CD4-positive, CD25-positive, alpha-beta regulatory T cell (primary cell): ENCODE measurements at regions not wholly inside any gene's neighbourhood (a gene's known extent, or its start where the extent isn't known, plus 50 kb on each side); places are given as distances from the start of the nearest gene placed in this dataset.
"Not testable (repeated sequence)": the region's sequence is repeated elsewhere in the genome, so short reads cannot be mapped to it uniquely, and the experiment has no call there.

Source experiments
- ATAC-seq, 2 donors: fragments of 150-1000 bp; cut with Tn5 transposase; one replicate each; pipeline ENCODE4 v1.10.0; 2021; ENCODE audit warnings: low read depth in 2 of 2, moderate number of reproducible peaks in 2 of 2, moderate library complexity in 1 of 2
- DNase-seq, 3 donors: peaks; one replicate each; pipeline versions ENCODE4 v3.0.0 to v3.0.0-alpha.2; 2012 to 2022; ENCODE audit warnings: mixed read lengths in 1 of 3
- H3K27ac ChIP-seq: one replicate; pipeline ENCODE4 v1.7.0; 2013; ENCODE audit warnings: mild to moderate bottlenecking, low read length; ENCODE audit not compliant: insufficient read depth, poor library complexity, severe bottlenecking
- H3K27me3 ChIP-seq: one replicate; pipeline ENCODE4 v1.7.0; 2013; ENCODE audit warnings: low read length; ENCODE audit not compliant: control insufficient read depth, insufficient read depth
- H3K36me3 ChIP-seq: one replicate; pipeline ENCODE4 v1.7.0; 2013; ENCODE audit warnings: mild to moderate bottlenecking, low read length, moderate library complexity; ENCODE audit not compliant: control insufficient read depth, insufficient read depth
- H3K4me1 ChIP-seq: 2 replicates; pipeline ENCODE4 v1.7.0; 2013; ENCODE audit warnings: mild to moderate bottlenecking, low read length; ENCODE audit not compliant: insufficient read depth, control insufficient read depth, poor library complexity, severe bottlenecking
- H3K4me3 ChIP-seq: one replicate; pipeline ENCODE4 v1.7.0; 2013; ENCODE audit warnings: low read depth, mild to moderate bottlenecking, low read length, moderate library complexity
- H3K9me3 ChIP-seq, 2 experiments: 1 replicate in 1 of 2; 2 replicates in 1 of 2; pipeline ENCODE4 v1.7.0; 2013; ENCODE audit warnings: low read length in 2 of 2, mild to moderate bottlenecking in 1 of 2, moderate library complexity in 1 of 2; ENCODE audit not compliant: control insufficient read depth in 2 of 2
- H3K27ac Mint-ChIP-seq, 3 donors: one replicate each; pipeline ENCODE4 v1.8.0; 2020 to 2022; ENCODE audit warnings: mild to moderate bottlenecking in 3 of 3, mixed read lengths in 3 of 3, moderate library complexity in 2 of 3
- H3K27me3 Mint-ChIP-seq: one replicate; pipeline ENCODE4 v1.8.0; 2022; ENCODE audit warnings: mild to moderate bottlenecking, mixed read lengths
- H3K36me3 Mint-ChIP-seq: one replicate; pipeline ENCODE4 v1.8.0; 2020; ENCODE audit warnings: mixed read lengths
- H3K4me1 Mint-ChIP-seq, 4 donors: one replicate each; pipeline ENCODE4 v1.8.0; 2020 to 2022; ENCODE audit warnings: mixed read lengths in 4 of 4, mild to moderate bottlenecking in 1 of 4
- H3K4me3 Mint-ChIP-seq, 4 donors: one replicate each; pipeline ENCODE4 v1.8.0; 2020 to 2022; ENCODE audit warnings: mild to moderate bottlenecking in 4 of 4, mixed read lengths in 4 of 4, moderate library complexity in 3 of 4
- H3K9me3 Mint-ChIP-seq, 7 donors: one replicate each; pipeline ENCODE4 v1.8.0; 2020 to 2022; ENCODE audit warnings: mixed read lengths in 7 of 7, mild to moderate bottlenecking in 3 of 7, moderate library complexity in 2 of 7

GRCh38 chr21:14888202-14888601 is 176.6 kb downstream of the NRIP1 start:
- Histone ChIP-seq H3K27me3 (no peaks in the 10 kb centered on the region), H3K9me3 (no peaks in the 10 kb centered on the region), H3K36me3 (no peaks in the 10 kb centered on the region), H3K4me3 (no peak overlapping the region), H3K27ac (no peak overlapping the region), H3K4me1 (no peaks in the 10 kb centered on the region)
- Mint-ChIP-seq H3K36me3 (peaks cover 3% of the 10 kb centered on the region), H3K9me3 (no peaks in the 10 kb centered on the region), H3K4me1 (peaks cover 0 to 2% (median 0%) of the 10 kb centered on the region in 4 donors), H3K27ac (no peak overlapping the region), H3K4me3 (no peak overlapping the region), H3K27me3 (no peaks in the 10 kb centered on the region)
- DNase-seq (no peak), ATAC-seq (no peak)

GRCh38 chr21:14886001-14886400 is 178.8 kb downstream of the NRIP1 start:
- Mint-ChIP-seq H3K4me1 (peaks cover 0 to 2% (median 0%) of the 10 kb centered on the region in 4 donors), H3K9me3 (no peaks in the 10 kb centered on the region), H3K4me3 (no peak overlapping the region), H3K27ac (no peak overlapping the region), H3K27me3 (no peaks in the 10 kb centered on the region), H3K36me3 (no peaks in the 10 kb centered on the region)
- Histone ChIP-seq H3K36me3 (no peaks in the 10 kb centered on the region), H3K27ac (no peak overlapping the region), H3K9me3 (no peaks in the 10 kb centered on the region), H3K27me3 (no peaks in the 10 kb centered on the region), H3K4me1 (no peaks in the 10 kb centered on the region), H3K4me3 (no peak overlapping the region)
- DNase-seq (no peak), ATAC-seq (no peak)

GRCh38 chr21:14883351-14883750 is 181.4 kb downstream of the NRIP1 start:
- Histone ChIP-seq H3K4me1 (no peaks in the 10 kb centered on the region), H3K27ac (no peak overlapping the region), H3K9me3 (no peaks in the 10 kb centered on the region), H3K27me3 (no peaks in the 10 kb centered on the region), H3K36me3 (no peaks in the 10 kb centered on the region), H3K4me3 (no peak overlapping the region)
- Mint-ChIP-seq H3K9me3 (no peaks in the 10 kb centered on the region), H3K4me1 (peaks cover 0 to under 1% (median under 1%) of the 10 kb centered on the region in 4 donors), H3K27ac (no peak overlapping the region), H3K36me3 (no peaks in the 10 kb centered on the region), H3K4me3 (no peak overlapping the region), H3K27me3 (no peaks in the 10 kb centered on the region)
- DNase-seq: no peak
- ATAC-seq: no peak

- H3K27me3 Mint-ChIP-seq, H3K4me1 Mint-ChIP-seq, H3K27ac Mint-ChIP-seq, H3K36me3 ChIP-seq, H3K4me3 Mint-ChIP-seq, H3K4me3 ChIP-seq, H3K36me3 Mint-ChIP-seq, ATAC-seq, H3K27ac ChIP-seq, H3K9me3 ChIP-seq, H3K27me3 ChIP-seq, DNase-seq, H3K9me3 Mint-ChIP-seq, H3K4me1 ChIP-seq: not testable (repeated sequence)
These were observed 182.3 kb downstream of the NRIP1 start for GRCh38 chr21:14882545-14882944.

GRCh38 chr21:14881863-14882499 is 182.8 kb downstream of the NRIP1 start:
- no peaks in the 10 kb centered on the region for H3K27me3 ChIP-seq
- no peaks in the 10 kb centered on the region for H3K36me3 ChIP-seq
- H3K4me3 ChIP-seq: no peak overlapping the region
- no peaks in the 10 kb centered on the region for H3K4me1 ChIP-seq
- H3K4me3 Mint-ChIP-seq: no peak overlapping the region
- H3K9me3 Mint-ChIP-seq: no peaks in the 10 kb centered on the region
- H3K27ac ChIP-seq: no peak overlapping the region
- no peak overlapping the region for H3K27ac Mint-ChIP-seq
- peaks cover 0 to 11% (median 7%) of the 10 kb centered on the region in 4 donors for H3K4me1 Mint-ChIP-seq
- no peaks in the 10 kb centered on the region for H3K9me3 ChIP-seq
- DNase-seq (no peak), ATAC-seq (no peak)
- H3K27me3 Mint-ChIP-seq: no peaks in the 10 kb centered on the region
- no peaks in the 10 kb centered on the region for H3K36me3 Mint-ChIP-seq

- Mint-ChIP-seq H3K9me3 (no peaks in the 10 kb centered on the region), H3K27me3 (no peaks in the 10 kb centered on the region), H3K36me3 (no peaks in the 10 kb centered on the region), H3K27ac (no peak overlapping the region), H3K4me3 (no peak overlapping the region), H3K4me1 (peaks cover 0 to 11% (median 7%) of the 10 kb centered on the region in 4 donors)
- ATAC-seq: no peak
- Histone ChIP-seq H3K36me3 (no peaks in the 10 kb centered on the region), H3K27ac (no peak overlapping the region), H3K9me3 (no peaks in the 10 kb centered on the region), H3K4me3 (no peak overlapping the region), H3K27me3 (no peaks in the 10 kb centered on the region), H3K4me1 (no peaks in the 10 kb centered on the region)
- no peak for DNase-seq
These were observed 183.9 kb downstream of the NRIP1 start for GRCh38 chr21:14880922-14881321.

GRCh38 chr21:14879458-14879857 is 185.3 kb downstream of the NRIP1 start:
- Mint-ChIP-seq H3K36me3 (no peaks in the 10 kb centered on the region), H3K9me3 (peaks cover 0 to 1% (median 0%) of the 10 kb centered on the region in 7 donors), H3K27ac (no peak overlapping the region), H3K27me3 (no peaks in the 10 kb centered on the region), H3K4me3 (no peak overlapping the region), H3K4me1 (peaks cover 0 to 11% (median 7%) of the 10 kb centered on the region in 4 donors)
- ATAC-seq: no peak
- no peaks in the 10 kb centered on the region for H3K4me1 ChIP-seq
- H3K36me3 ChIP-seq: no peaks in the 10 kb centered on the region
- H3K27me3 ChIP-seq: no peaks in the 10 kb centered on the region
- DNase-seq: no peak
- no peak overlapping the region for H3K27ac ChIP-seq
- no peak overlapping the region for H3K4me3 ChIP-seq
- no peaks in the 10 kb centered on the region for H3K9me3 ChIP-seq

- Mint-ChIP-seq H3K36me3 (no peaks in the 10 kb centered on the region), H3K27ac (no peak overlapping the region), H3K4me1 (peaks cover 0 to 11% (median 7%) of the 10 kb centered on the region in 4 donors), H3K9me3 (peaks cover 0 to 1% (median 0%) of the 10 kb centered on the region in 7 donors), H3K27me3 (no peaks in the 10 kb centered on the region), H3K4me3 (no peak overlapping the region)
- ATAC-seq: no peak
- Histone ChIP-seq H3K9me3 (no peaks in the 10 kb centered on the region), H3K4me1 (no peaks in the 10 kb centered on the region), H3K4me3 (no peak overlapping the region), H3K27ac (no peak overlapping the region), H3K36me3 (no peaks in the 10 kb centered on the region), H3K27me3 (no peaks in the 10 kb centered on the region)
- no peak for DNase-seq
These were observed 185.8 kb downstream of the NRIP1 start for GRCh38 chr21:14878971-14879370.
